Ovary (tissue), 3 donors: ENCODE measurements at regions not wholly inside any gene's neighbourhood (a gene's known extent, or its start where the extent isn't known, plus 50 kb on each side); places are given as distances from the start of the nearest gene placed in this dataset.

Experiments used
- CTCF ChIP-seq, 3 donors: fragments of 450-650 bp in 2 of 3; fragments of 200-600 bp in 1 of 3; IDR thresholded peaks; one replicate each; pipeline versions ENCODE4 v1.5.1 to v1.8.0; 2016 to 2022; ENCODE audit warnings: antibody characterized with exemption in 3 of 3, mild to moderate bottlenecking in 1 of 3
- EP300 ChIP-seq: sonication (generic); formaldehyde crosslinking; IDR thresholded peaks from one replicate; pipeline ENCODE4 v1.6.1; 2017; ENCODE audit warnings: antibody characterized with exemption
- POLR2A ChIP-seq: fragments of 450-650 bp; IDR thresholded peaks from one replicate; pipeline ENCODE4 v1.6.1; 2017; ENCODE audit warnings: antibody characterized with exemption, mild to moderate bottlenecking, moderate library complexity
- donor health status: DM: no; HTN: no; CAD: no.

- TF ChIP-seq POLR2A, result no peak
- no peak for TF ChIP-seq CTCF (IDR thresholded peaks at IDR 0.05)
- no peak for TF ChIP-seq EP300
Observed at GRCh38 chr21:15445327-15445726, 284.5 kb upstream of the USP25 start.
